Mesendoderm (in vitro differentiated cells): ENCODE measurements at regions not wholly inside any gene's neighbourhood (a gene's known extent, or its start where the extent isn't known, plus 50 kb on each side); places are given as distances from the start of the nearest gene placed in this dataset.

Source experiments
- DNase-seq: peaks from one replicate; pipeline ENCODE4 v3.0.0; 2013
- H2AK5ac ChIP-seq: 2 replicates; pipeline ENCODE4 v1.6.1; 2013; ENCODE audit warnings: low read length, inconsistent platforms
- H2BK120ac ChIP-seq: 2 replicates; pipeline ENCODE4 v1.6.1; 2013; ENCODE audit warnings: low read depth, mild to moderate bottlenecking, low read length, moderate library complexity, mixed read lengths
- H2BK15ac ChIP-seq: replicated peaks from 2 replicates; pipeline ENCODE4 v1.6.1; 2013; ENCODE audit warnings: low read depth, mild to moderate bottlenecking, moderate library complexity
- H2BK5ac ChIP-seq: 2 replicates; pipeline ENCODE4 v1.6.1; 2013; ENCODE audit warnings: low read length, inconsistent platforms
- H3K18ac ChIP-seq: 2 replicates; pipeline ENCODE4 v1.6.1; 2013; ENCODE audit warnings: mild to moderate bottlenecking, low read length, mixed read lengths
- H3K23ac ChIP-seq: one replicate; pipeline ENCODE4 v1.6.1; 2013; ENCODE audit warnings: low read length
- H3K27ac ChIP-seq: 2 replicates; pipeline ENCODE4 v1.5.1; 2013; ENCODE audit warnings: low read depth, mild to moderate bottlenecking, inconsistent platforms, low read length, moderate library complexity
- H3K27me3 ChIP-seq: 2 replicates; pipeline ENCODE4 v1.6.1; 2013; ENCODE audit warnings: low read length, control low read depth, mild to moderate bottlenecking, inconsistent platforms; ENCODE audit not compliant: insufficient read depth, poor library complexity
- H3K36me3 ChIP-seq: 2 replicates; pipeline ENCODE4 v1.6.1; 2013; ENCODE audit warnings: low read length, inconsistent platforms; ENCODE audit not compliant: control insufficient read depth, insufficient read depth
- H3K4ac ChIP-seq: one replicate; pipeline ENCODE4 v1.6.1; 2013; ENCODE audit warnings: low read depth, mild to moderate bottlenecking, low read length, moderate library complexity
- H3K4me1 ChIP-seq: 2 replicates; pipeline ENCODE4 v1.6.1; 2013; ENCODE audit warnings: low read depth, low read length, inconsistent platforms; ENCODE audit not compliant: control insufficient read depth
- H3K4me2 ChIP-seq: 2 replicates; pipeline ENCODE4 v1.6.1; 2013; ENCODE audit warnings: low read length
- H3K4me3 ChIP-seq: 2 replicates; pipeline ENCODE4 v1.5.1; 2013; ENCODE audit warnings: mild to moderate bottlenecking, low read length
- H3K56ac ChIP-seq: one replicate; pipeline ENCODE4 v1.6.1; 2013; ENCODE audit warnings: low read length
- H3K79me1 ChIP-seq: 2 replicates; pipeline ENCODE4 v1.6.1; 2013; ENCODE audit warnings: low read length, inconsistent platforms
- H3K79me2 ChIP-seq: 2 replicates; pipeline ENCODE4 v1.6.1; 2013; ENCODE audit warnings: mild to moderate bottlenecking, low read length; ENCODE audit not compliant: control insufficient read depth, insufficient read depth
- H3K9ac ChIP-seq: 2 replicates; pipeline ENCODE4 v1.6.1; 2013; ENCODE audit warnings: low read length, inconsistent platforms
- H4K5ac ChIP-seq: one replicate; pipeline ENCODE4 v1.6.1; 2013; ENCODE audit warnings: low read length
- H4K8ac ChIP-seq: one replicate; pipeline ENCODE4 v1.6.1; 2013; ENCODE audit warnings: low read depth, mild to moderate bottlenecking, control low read depth, low read length, moderate library complexity
- WGBS: extraction: QIAGEN DNeasy Blood & Tissue Kit; methylation state at CpG from one replicate; pipeline ENCODE4 v1.1.7; 2013; ENCODE audit warnings: low lambda C conversion rate, missing lambda C conversion rate; ENCODE audit not compliant: insufficient coverage; ENCODE audit errors: extremely low coverage; 5-methylcytosine and 5-hydroxymethylcytosine counted together

DNA sequence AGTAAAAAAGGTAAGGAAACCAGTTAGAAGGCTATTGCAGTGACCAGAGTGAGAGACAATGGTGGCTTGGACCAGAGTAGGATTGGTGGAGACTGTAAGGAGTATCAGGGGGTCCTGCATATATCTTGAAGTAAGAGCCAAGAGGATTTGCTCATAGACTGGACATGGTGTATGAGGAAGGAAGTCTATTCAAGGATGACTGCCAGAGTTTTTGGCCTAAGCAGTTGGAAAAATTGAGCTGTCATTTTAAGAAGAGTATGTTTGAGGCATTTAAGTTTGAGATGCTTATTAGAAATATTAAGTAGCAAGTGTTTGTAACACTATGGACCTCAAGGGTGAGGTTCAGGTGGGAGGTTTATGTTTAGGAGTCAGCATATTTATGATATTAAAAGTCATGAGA, 596.6 kb downstream of the METTL15 start:
- no peak for DNase-seq
- H3K4ac ChIP-seq, result no peak overlapping the region
- no peak overlapping the region for H3K56ac ChIP-seq
- H2AK5ac ChIP-seq, result no peak overlapping the region
- no peak overlapping the region for H2BK120ac ChIP-seq
- no peak overlapping the region for H2BK5ac ChIP-seq
- no peaks in the 10 kb centered on the region for H3K4me1 ChIP-seq
- no peak overlapping the region for H3K27ac ChIP-seq
- H3K9ac ChIP-seq, result no peak overlapping the region
- no peaks in the 10 kb centered on the region for H3K79me2 ChIP-seq
- no peaks in the 10 kb centered on the region for H3K27me3 ChIP-seq
- no peak overlapping the region for H2BK15ac ChIP-seq
- no peak overlapping the region for H3K18ac ChIP-seq
- no peak overlapping the region for H4K8ac ChIP-seq
- H3K79me1 ChIP-seq, result no peaks in the 10 kb centered on the region
- no peak overlapping the region for H3K4me2 ChIP-seq
- H4K5ac ChIP-seq, result no peak overlapping the region
- H3K23ac ChIP-seq, result no peak overlapping the region
- H3K36me3 ChIP-seq, result no peaks in the 10 kb centered on the region
- no peak overlapping the region for H3K4me3 ChIP-seq

GRCh38 chr11:28703371-28703770, 595.2 kb downstream of the METTL15 start:
- H3K9ac ChIP-seq, result no peak overlapping the region
- no peaks in the 10 kb centered on the region for H3K79me2 ChIP-seq
- H3K4me1 ChIP-seq, result no peaks in the 10 kb centered on the region
- no peak overlapping the region for H3K23ac ChIP-seq
- H3K4me3 ChIP-seq, result no peak overlapping the region
- no peak overlapping the region for H4K8ac ChIP-seq
- H4K5ac ChIP-seq, result no peak overlapping the region
- H3K36me3 ChIP-seq, result no peaks in the 10 kb centered on the region
- no peak overlapping the region for H3K18ac ChIP-seq
- DNase-seq, result no peak
- H3K4ac ChIP-seq, result no peak overlapping the region
- no peak overlapping the region for H3K27ac ChIP-seq
- H3K27me3 ChIP-seq, result no peaks in the 10 kb centered on the region
- no peak overlapping the region for H2BK120ac ChIP-seq
- H2BK15ac ChIP-seq, result no peak overlapping the region
- H3K4me2 ChIP-seq, result no peak overlapping the region
- no peak overlapping the region for H2BK5ac ChIP-seq
- H2AK5ac ChIP-seq, result no peak overlapping the region
- no CpG with 5 or more reads among the region's 4 CpGs for WGBS
- no peak overlapping the region for H3K56ac ChIP-seq
- no peaks in the 10 kb centered on the region for H3K79me1 ChIP-seq

DNA sequence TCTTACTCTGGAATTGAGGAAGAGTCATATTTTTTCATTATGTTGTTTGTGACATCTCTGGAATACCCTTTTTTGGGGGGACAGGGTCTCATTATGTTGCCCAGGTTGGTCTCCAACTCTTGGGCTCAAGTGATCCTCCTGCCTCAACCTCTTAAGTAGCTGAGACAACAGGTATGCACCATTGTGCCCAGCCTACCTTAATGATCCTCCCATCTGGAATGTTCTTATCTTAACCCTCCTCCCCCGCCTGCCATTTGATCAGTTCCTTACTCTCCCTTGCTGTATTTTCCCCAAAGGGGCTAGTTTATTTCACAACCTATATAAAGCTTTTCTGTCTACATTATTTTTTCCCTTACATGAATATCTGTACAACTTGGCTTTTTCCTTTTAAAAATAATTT, 594.7 kb downstream of the METTL15 start:
- no peak overlapping the region for H4K5ac ChIP-seq
- no peaks in the 10 kb centered on the region for H3K4me1 ChIP-seq
- no peak overlapping the region for H3K4ac ChIP-seq
- no peak overlapping the region for H2BK15ac ChIP-seq
- H2AK5ac ChIP-seq, result no peak overlapping the region
- WGBS, result no CpG with 5 or more reads among the region's 1 CpG
- no peak overlapping the region for H3K56ac ChIP-seq
- no peaks in the 10 kb centered on the region for H3K79me2 ChIP-seq
- H3K27me3 ChIP-seq, result no peaks in the 10 kb centered on the region
- H3K23ac ChIP-seq, result no peak overlapping the region
- H3K9ac ChIP-seq, result no peak overlapping the region
- no peak overlapping the region for H3K4me2 ChIP-seq
- DNase-seq, result peak; percentile 32
- no peaks in the 10 kb centered on the region for H3K36me3 ChIP-seq
- no peak overlapping the region for H3K18ac ChIP-seq
- H3K27ac ChIP-seq, result no peak overlapping the region
- H3K79me1 ChIP-seq, result no peaks in the 10 kb centered on the region
- H2BK120ac ChIP-seq, result no peak overlapping the region
- H4K8ac ChIP-seq, result no peak overlapping the region
- H2BK5ac ChIP-seq, result no peak overlapping the region
- H3K4me3 ChIP-seq, result no peak overlapping the region

GRCh38 chr11:28702450-28702790, 594.2 kb downstream of the METTL15 start:
- DNase-seq, result no peak
- no peak overlapping the region for H3K18ac ChIP-seq
- no peak overlapping the region for H3K56ac ChIP-seq
- H3K23ac ChIP-seq, result no peak overlapping the region
- no CpG with 5 or more reads among the region's 1 CpG for WGBS
- H3K4me1 ChIP-seq, result no peaks in the 10 kb centered on the region
- H3K4ac ChIP-seq, result no peak overlapping the region
- no peak overlapping the region for H3K4me3 ChIP-seq
- no peak overlapping the region for H2BK15ac ChIP-seq
- H3K27me3 ChIP-seq, result no peaks in the 10 kb centered on the region
- H2BK5ac ChIP-seq, result no peak overlapping the region
- H3K9ac ChIP-seq, result no peak overlapping the region
- no peaks in the 10 kb centered on the region for H3K79me2 ChIP-seq
- H4K5ac ChIP-seq, result no peak overlapping the region
- no peak overlapping the region for H3K4me2 ChIP-seq
- no peaks in the 10 kb centered on the region for H3K79me1 ChIP-seq
- H3K36me3 ChIP-seq, result no peaks in the 10 kb centered on the region
- H2BK120ac ChIP-seq, result no peak overlapping the region
- H3K27ac ChIP-seq, result no peak overlapping the region
- H2AK5ac ChIP-seq, result no peak overlapping the region
- H4K8ac ChIP-seq, result no peak overlapping the region

DNA sequence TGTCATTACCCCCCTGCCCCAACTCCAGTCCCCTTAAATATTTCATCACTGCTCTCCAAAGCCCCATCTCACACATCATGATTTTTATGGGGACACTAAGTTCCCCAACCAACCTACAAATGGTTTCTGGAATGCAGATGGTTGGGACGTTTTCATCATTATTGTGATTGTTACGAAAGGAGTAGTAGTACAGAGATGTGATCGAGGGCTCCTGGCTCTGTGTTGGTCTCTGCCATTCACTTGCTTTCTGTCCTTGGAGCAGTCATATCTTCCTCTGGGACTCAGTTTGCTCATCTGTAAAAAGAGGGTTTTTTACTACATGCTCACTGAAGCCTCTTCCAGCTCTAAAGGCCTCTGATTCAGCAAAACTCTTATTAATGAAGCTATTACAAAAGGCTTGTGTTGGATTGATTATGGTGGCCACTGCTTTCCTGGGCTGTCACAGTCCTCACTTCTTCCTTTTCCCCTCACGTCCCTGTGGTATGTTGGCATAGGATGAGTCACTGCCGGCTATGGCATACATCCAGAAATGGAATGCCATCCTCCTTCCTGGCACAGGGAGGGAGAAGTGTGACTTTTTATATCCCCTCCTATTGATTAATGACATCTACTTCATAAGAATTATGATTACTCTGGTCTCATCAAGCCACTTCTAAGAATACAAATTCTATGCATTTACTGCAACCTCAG, 593.7 kb downstream of the METTL15 start:
- Histone ChIP-seq H3K27me3 (no peaks in the 10 kb centered on the region), H3K4me3 (no peak overlapping the region), H3K79me1 (no peaks in the 10 kb centered on the region), H2BK120ac (no peak overlapping the region), H3K4ac (no peak overlapping the region), H3K9ac (no peak overlapping the region), H4K5ac (no peak overlapping the region), H2BK15ac (no peak overlapping the region), H3K79me2 (no peaks in the 10 kb centered on the region), H3K18ac (no peak overlapping the region), H3K4me1 (no peaks in the 10 kb centered on the region), H3K27ac (no peak overlapping the region), H3K23ac (no peak overlapping the region), H3K36me3 (no peaks in the 10 kb centered on the region), H2AK5ac (no peak overlapping the region), H4K8ac (no peak overlapping the region), H2BK5ac (no peak overlapping the region), H3K4me2 (no peak overlapping the region), H3K56ac (no peak overlapping the region)
- DNase-seq, result no peak
- no CpG with 5 or more reads among the region's 5 CpGs for WGBS

DNA sequence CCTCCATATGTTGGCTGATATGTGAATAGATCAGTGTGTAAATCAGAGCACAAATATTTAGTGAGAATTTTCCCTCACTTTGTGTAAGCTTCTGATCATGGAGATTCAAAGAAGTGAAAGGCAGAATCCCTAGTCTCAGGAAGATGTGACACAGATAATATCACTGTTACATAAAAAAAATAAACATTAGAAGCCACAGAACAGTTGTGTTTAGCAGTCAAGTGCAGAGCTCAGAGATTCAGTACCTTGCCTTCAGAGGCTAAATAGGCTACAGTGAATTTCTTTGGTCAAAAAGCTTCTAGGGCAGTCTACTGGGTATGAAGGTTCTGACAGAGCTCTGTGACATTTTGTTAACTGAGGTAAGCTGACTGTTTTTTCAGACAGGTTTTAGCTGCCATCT, 591.5 kb downstream of the METTL15 start:
- no peaks in the 10 kb centered on the region for H3K79me2 ChIP-seq
- H3K79me1 ChIP-seq, result no peaks in the 10 kb centered on the region
- H2BK15ac ChIP-seq, result no peak overlapping the region
- DNase-seq, result no peak
- no peak overlapping the region for H2BK5ac ChIP-seq
- H4K5ac ChIP-seq, result no peak overlapping the region
- no peak overlapping the region for H3K4me2 ChIP-seq
- H3K27me3 ChIP-seq, result no peaks in the 10 kb centered on the region
- no peaks in the 10 kb centered on the region for H3K36me3 ChIP-seq
- no peak overlapping the region for H4K8ac ChIP-seq
- H3K4ac ChIP-seq, result no peak overlapping the region
- no peaks in the 10 kb centered on the region for H3K4me1 ChIP-seq
- no peak overlapping the region for H3K27ac ChIP-seq
- no peak overlapping the region for H2AK5ac ChIP-seq
- H3K56ac ChIP-seq, result no peak overlapping the region
- H3K23ac ChIP-seq, result no peak overlapping the region
- no peak overlapping the region for H3K9ac ChIP-seq
- no peak overlapping the region for H3K4me3 ChIP-seq
- H2BK120ac ChIP-seq, result no peak overlapping the region
- peak overlapping the region; percentile 13 for H3K18ac ChIP-seq
